Tibial nerve (tissue), 3 donors: ENCODE measurements at regions not wholly inside any gene's neighbourhood (a gene's known extent, or its start where the extent isn't known, plus 50 kb on each side); places are given as distances from the start of the nearest gene placed in this dataset.

Experiments used
- CTCF ChIP-seq, 5 experiments: fragments of 200-600 bp in 3 of 5; fragments of 450-650 bp in 2 of 5; sonication (generic) in 3 of 5; IDR thresholded peaks; one replicate each; pipeline ENCODE4 v1.5.1; 2016 to 2019; ENCODE audit warnings: antibody characterized with exemption in 5 of 5, mild to moderate bottlenecking in 3 of 5, moderate library complexity in 2 of 5
- POLR2A ChIP-seq, 2 donors: fragments of 450-650 bp; IDR thresholded peaks; one replicate each; pipeline ENCODE4 v1.6.1; 2017; ENCODE audit warnings: antibody characterized with exemption in 2 of 2, mild to moderate bottlenecking in 2 of 2, moderate library complexity in 2 of 2

DNA sequence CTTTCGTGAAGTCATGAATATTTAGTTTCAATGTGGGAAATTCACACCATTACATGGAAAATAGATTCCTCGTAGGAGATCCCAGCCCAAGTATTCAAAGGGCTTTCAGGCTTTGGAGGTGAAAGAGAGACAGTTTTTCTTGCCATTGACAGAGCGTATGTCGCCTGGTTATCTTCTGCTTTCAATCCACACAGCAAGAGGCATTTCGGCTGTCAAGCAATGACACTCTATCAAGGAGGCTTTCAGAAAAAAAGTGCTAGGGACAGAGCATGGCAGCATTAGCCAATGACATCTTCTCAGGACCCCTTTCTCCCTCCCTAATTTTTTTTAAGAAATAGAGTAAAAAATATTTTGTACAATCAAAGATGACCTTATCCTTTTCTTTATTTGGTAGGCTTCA is 492.8 kb downstream of the TMEM182 start:
- TF ChIP-seq CTCF (IDR thresholded peaks at IDR 0.05) (no peak), POLR2A (IDR thresholded peaks at IDR 0.05) (no peak)
